ENCODE measurements at regions not wholly inside any gene's neighbourhood (a gene's known extent, or its start where the extent isn't known, plus 50 kb on each side); places are given as distances from the start of the nearest gene placed in this dataset.

- TF ChIP-seq EZH2 (IDR thresholded peaks at IDR 0.05; ENCODE audit: insufficient read depth, low read length) (no peak), CTCF (IDR thresholded peaks at IDR 0.05; ENCODE audit: insufficient read depth, low read depth, low read length) (no peak)
Measured at GRCh38 chr1:29630756-29631155, 394.4 kb downstream of the PTPRU start.
